AG09309 (cell line): ENCODE measurements at regions not wholly inside any gene's neighbourhood (a gene's known extent, or its start where the extent isn't known, plus 50 kb on each side); places are given as distances from the start of the nearest gene placed in this dataset.

Source experiments
- DNase-seq: peaks from one replicate; pipeline ENCODE4 v3.0.0-alpha.2; 2010; ENCODE audit warnings: low read depth
- H3K4me3 ChIP-seq: 2 replicates; pipeline ENCODE4 v1.5.1; 2011; ENCODE audit warnings: mild to moderate bottlenecking, low read depth, low read length, moderate library complexity; ENCODE audit not compliant: control insufficient read depth
- CTCF ChIP-seq: IDR thresholded peaks from 2 replicates; pipeline ENCODE4 v1.5.1; 2011; ENCODE audit warnings: mild to moderate bottlenecking, low read depth, low read length, inconsistent platforms; ENCODE audit not compliant: insufficient read depth, control insufficient read depth; ENCODE audit errors: missing control alignments

GRCh38 chr7:70953796-70954195 lies 178.1 kb upstream of the GALNT17 start:
- DNase-seq, result no peak
- TF ChIP-seq CTCF, result no peak
- H3K4me3 ChIP-seq, result no peak overlapping the region

GRCh38 chr7:70972693-70973092 lies 159.3 kb upstream of the GALNT17 start:
- H3K4me3 ChIP-seq, result no peak overlapping the region
- no peak for TF ChIP-seq CTCF
- DNase-seq, result no peak

- no peak overlapping the region for H3K4me3 ChIP-seq
- no peak for TF ChIP-seq CTCF
- DNase-seq, result no peak
Measured at GRCh38 chr7:70975754-70976153, 156.2 kb upstream of the GALNT17 start.

- no peak for TF ChIP-seq CTCF
- no peak overlapping the region for H3K4me3 ChIP-seq
Measured at GRCh38 chr7:70986297-70986696, 145.6 kb upstream of the GALNT17 start.

GRCh38 chr7:70994176-70994575 lies 137.8 kb upstream of the GALNT17 start:
- no peak for TF ChIP-seq CTCF
- no peak overlapping the region for H3K4me3 ChIP-seq
- DNase-seq, result no peak

More at GRCh38 chr7:70986297-70986696, 145.6 kb upstream of the GALNT17 start:
- DNase-seq, result no peak

- DNase-seq, result no peak
- H3K4me3 ChIP-seq, result no peak overlapping the region
- TF ChIP-seq CTCF, result no peak
Measured at GRCh38 chr7:70997261-70997660, 134.7 kb upstream of the GALNT17 start.

GRCh38 chr7:71005109-71005508 lies 126.8 kb upstream of the GALNT17 start:
- TF ChIP-seq CTCF, result no peak
- DNase-seq, result no peak
- H3K4me3 ChIP-seq, result no peak overlapping the region
